Omental fat pad (tissue), 3 donors: ENCODE measurements at regions not wholly inside any gene's neighbourhood (a gene's known extent, or its start where the extent isn't known, plus 50 kb on each side); places are given as distances from the start of the nearest gene placed in this dataset.
"Not testable (repeated sequence)": the region's sequence is repeated elsewhere in the genome, so short reads cannot be mapped to it uniquely, and the experiment has no call there.

Experiments
- ATAC-seq: fragments of 150-250 bp; one replicate; pipeline ENCODE4 v1.9.1; 2016; ENCODE audit warnings: mild to moderate bottlenecking, moderate library complexity; ENCODE audit not compliant: low FRiP score
- DNase-seq: peaks from one replicate; pipeline ENCODE4 v3.0.0-alpha.2; 2019; ENCODE audit warnings: low spot score
- CTCF ChIP-seq, 3 donors: fragments of 450-650 bp; IDR thresholded peaks; one replicate each; pipeline ENCODE4 v1.5.1; 2016 to 2017; ENCODE audit warnings: antibody characterized with exemption in 3 of 3, mild to moderate bottlenecking in 3 of 3, moderate library complexity in 2 of 3

- no peak for ATAC-seq
- DNase-seq, result no peak
- TF ChIP-seq CTCF (IDR thresholded peaks at IDR 0.05), result no peak
Measured at GRCh38 chr6:21342501-21342900, 251.1 kb upstream of the SOX4 start.

- not testable (repeated sequence) for ATAC-seq, DNase-seq
Measured at GRCh38 chr6:21345704-21346103, 247.8 kb upstream of the SOX4 start.

- ATAC-seq (no peak), DNase-seq (no peak)
- TF ChIP-seq CTCF (IDR thresholded peaks at IDR 0.05), result no peak
Measured at GRCh38 chr6:21348146-21348503, 245.4 kb upstream of the SOX4 start.

GRCh38 chr6:21348504-21349195 lies 244.9 kb upstream of the SOX4 start:
- ATAC-seq (no peak), DNase-seq (no peak)
- TF ChIP-seq CTCF (IDR thresholded peaks at IDR 0.05), result no peak

GRCh38 chr6:21349834-21350233 lies 243.7 kb upstream of the SOX4 start:
- no peak for TF ChIP-seq CTCF (IDR thresholded peaks at IDR 0.05)
- ATAC-seq, result no peak
- no peak for DNase-seq

GRCh38 chr6:21350926-21351325 lies 242.6 kb upstream of the SOX4 start:
- no peak for TF ChIP-seq CTCF (IDR thresholded peaks at IDR 0.05)
- ATAC-seq (no peak), DNase-seq (no peak)

GRCh38 chr6:21352131-21352530 lies 241.4 kb upstream of the SOX4 start:
- no peak for TF ChIP-seq CTCF (IDR thresholded peaks at IDR 0.05)
- ATAC-seq (no peak), DNase-seq (no peak)
